RWPE1 (cell line): ENCODE measurements at regions not wholly inside any gene's neighbourhood (a gene's known extent, or its start where the extent isn't known, plus 50 kb on each side); places are given as distances from the start of the nearest gene placed in this dataset.

Experiments used
- CTCF ChIA-PET: fragments of 350-600 bp; sonication (Branson Sonifier 250); formaldehyde crosslinking; extraction: SDS; loops from one replicate; lab custom pipeline; 2021; lab: Yijun Ruan, JAX
- POLR2A ChIA-PET: fragments of 400-600 bp; formaldehyde crosslinking; extraction: SDS; loops from one replicate; lab custom pipeline; 2020; ENCODE audit warnings: antibody characterized with exemption; ENCODE audit not compliant: low non-redundant PET; lab: Yijun Ruan, JAX
- DNase-seq: peaks from one replicate; pipeline ENCODE4 v3.0.0; 2012; ENCODE audit warnings: low spot score
- H3K27ac ChIP-seq: fragments of 450-650 bp; 2 replicates; pipeline ENCODE4 v1.5.1; 2017
- CTCF ChIP-seq: fragments of 450-650 bp; conservative IDR thresholded peaks from 2 replicates; pipeline ENCODE4 v1.5.1; 2017; ENCODE audit warnings: low read depth, mild to moderate bottlenecking

- TF ChIP-seq CTCF: no peak
- DNase-seq: no peak
- no peak overlapping the region for H3K27ac ChIP-seq
- ChIA-PET POLR2A (no interaction called here), CTCF (interaction anchor here (0.5 kb wide), 1 partner anchor 67 kb away, joined by 3 read pairs; no protein-coding TSS in a partner anchor)
Observed at GRCh38 chr4:106679063-106679462, 310.5 kb upstream of the GIMD1 start.

- CTCF ChIA-PET: interaction anchor here (0.6 kb wide), 1 partner anchor 221 kb away, joined by 3 read pairs; no protein-coding TSS in a partner anchor
- no peak for TF ChIP-seq CTCF
- DNase-seq: no peak
- POLR2A ChIA-PET: no interaction called here
- H3K27ac ChIP-seq: no peak overlapping the region
Observed at GRCh38 chr4:106677213-106677612, 308.6 kb upstream of the GIMD1 start.

- DNase-seq: no peak
- ChIA-PET CTCF (no interaction called here), POLR2A (no interaction called here)
- no peak overlapping the region for H3K27ac ChIP-seq
- TF ChIP-seq CTCF: no peak
Observed at GRCh38 chr4:106676173-106676921, 307.8 kb upstream of the GIMD1 start.

GRCh38 chr4:106671716-106672115 is 303.1 kb upstream of the GIMD1 start:
- H3K27ac ChIP-seq: no peak overlapping the region
- ChIA-PET CTCF (no interaction called here), POLR2A (no interaction called here)
- TF ChIP-seq CTCF: no peak
- DNase-seq: no peak

- DNase-seq: no peak
- TF ChIP-seq CTCF: no peak
- ChIA-PET CTCF (no interaction called here), POLR2A (no interaction called here)
- no peak overlapping the region for H3K27ac ChIP-seq
Observed at GRCh38 chr4:106670976-106671375, 302.4 kb upstream of the GIMD1 start.

GRCh38 chr4:106659371-106659770 is 290.8 kb upstream of the GIMD1 start:
- no peak for TF ChIP-seq CTCF
- POLR2A ChIA-PET: no interaction called here
- CTCF ChIA-PET: no interaction called here

More at GRCh38 chr4:106659371-106659770, 290.8 kb upstream of the GIMD1 start:
- no peak overlapping the region for H3K27ac ChIP-seq
- DNase-seq: no peak
